Spleen (tissue), 7 donors: ENCODE measurements at regions not wholly inside any gene's neighbourhood (a gene's known extent, or its start where the extent isn't known, plus 50 kb on each side); places are given as distances from the start of the nearest gene placed in this dataset.

Source experiments
- POLR2A ChIP-seq, 3 donors: fragments of 450-650 bp; IDR thresholded peaks; one replicate each; pipeline ENCODE4 v1.5.1; 2017; ENCODE audit warnings: antibody characterized with exemption in 3 of 3, mild to moderate bottlenecking in 1 of 3
- POLR2AphosphoS5 ChIP-seq, 3 donors: sonication (generic); formaldehyde crosslinking; IDR thresholded peaks; one replicate each; pipeline ENCODE4 v1.5.1; 2017; ENCODE audit warnings: antibody characterized with exemption in 3 of 3
- TF ChIP-seq, protein P1 (sequence below), 11 experiments: fragments of 200-600 bp in 7 of 11; fragments of 450-650 bp in 4 of 11; sonication (generic) in 4 of 11; IDR thresholded peaks in 8 of 11; conservative IDR thresholded peaks in 3 of 11; 1 replicate in 7 of 11; 2 replicates in 4 of 11; pipeline versions ENCODE4 v1.4.0 to v1.8.0; 2016 to 2021; ENCODE audit warnings: antibody characterized with exemption in 11 of 11, inconsistent platforms in 4 of 11, mild to moderate bottlenecking in 1 of 11
- donor health status: DM: no; HTN: no; CAD: no; lungs with moderate emphysema.
- donor health status: DM: no; HTN: no; CAD: no.
- donor health status: DM: no; HTN: no; CAD: no.

GRCh38 chr4:7127576-7127975, 59.7 kb upstream of the GRPEL1 start:
- TF ChIP-seq POLR2A (IDR thresholded peaks at IDR 0.05) (no peak), POLR2AphosphoS5 (IDR thresholded peaks at IDR 0.05) (peak in 1 of 3 donors; percentile 27)
- TF ChIP-seq, protein P1, sequence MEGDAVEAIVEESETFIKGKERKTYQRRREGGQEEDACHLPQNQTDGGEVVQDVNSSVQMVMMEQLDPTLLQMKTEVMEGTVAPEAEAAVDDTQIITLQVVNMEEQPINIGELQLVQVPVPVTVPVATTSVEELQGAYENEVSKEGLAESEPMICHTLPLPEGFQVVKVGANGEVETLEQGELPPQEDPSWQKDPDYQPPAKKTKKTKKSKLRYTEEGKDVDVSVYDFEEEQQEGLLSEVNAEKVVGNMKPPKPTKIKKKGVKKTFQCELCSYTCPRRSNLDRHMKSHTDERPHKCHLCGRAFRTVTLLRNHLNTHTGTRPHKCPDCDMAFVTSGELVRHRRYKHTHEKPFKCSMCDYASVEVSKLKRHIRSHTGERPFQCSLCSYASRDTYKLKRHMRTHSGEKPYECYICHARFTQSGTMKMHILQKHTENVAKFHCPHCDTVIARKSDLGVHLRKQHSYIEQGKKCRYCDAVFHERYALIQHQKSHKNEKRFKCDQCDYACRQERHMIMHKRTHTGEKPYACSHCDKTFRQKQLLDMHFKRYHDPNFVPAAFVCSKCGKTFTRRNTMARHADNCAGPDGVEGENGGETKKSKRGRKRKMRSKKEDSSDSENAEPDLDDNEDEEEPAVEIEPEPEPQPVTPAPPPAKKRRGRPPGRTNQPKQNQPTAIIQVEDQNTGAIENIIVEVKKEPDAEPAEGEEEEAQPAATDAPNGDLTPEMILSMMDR (IDR thresholded peaks at IDR 0.05 in 8 of 11, conservative IDR thresholded peaks at IDR 0.05 in 3 of 11) = no peak
